Chondrocyte (in vitro differentiated cells): ENCODE measurements at regions not wholly inside any gene's neighbourhood (a gene's known extent, or its start where the extent isn't known, plus 50 kb on each side); places are given as distances from the start of the nearest gene placed in this dataset.
"Not testable (repeated sequence)": the region's sequence is repeated elsewhere in the genome, so short reads cannot be mapped to it uniquely, and the experiment has no call there.

Experiments used
- DNase-seq: peaks from one replicate; pipeline ENCODE4 v3.0.0; 2021; ENCODE audit warnings: mixed read lengths, low spot score
- H3K27ac Mint-ChIP-seq: one replicate; pipeline ENCODE4 v1.8.0; 2021; ENCODE audit warnings: mild to moderate bottlenecking, moderate library complexity, mixed read lengths; ENCODE audit not compliant: unreplicated experiment
- H3K27me3 Mint-ChIP-seq: 2 replicates; pipeline ENCODE4 v1.8.0; 2021; ENCODE audit warnings: low read depth, mixed read lengths
- H3K36me3 Mint-ChIP-seq: 2 replicates; pipeline ENCODE4 v1.8.0; 2021; ENCODE audit warnings: low read depth, mixed read lengths
- H3K4me1 Mint-ChIP-seq: 2 replicates; pipeline ENCODE4 v1.8.0; 2021; ENCODE audit warnings: low read depth, mild to moderate bottlenecking, mixed read lengths
- H3K4me3 Mint-ChIP-seq: one replicate; pipeline ENCODE4 v1.8.0; 2021; ENCODE audit warnings: mild to moderate bottlenecking, moderate library complexity, mixed read lengths; ENCODE audit not compliant: unreplicated experiment
- H3K9me3 Mint-ChIP-seq: 2 replicates; pipeline ENCODE4 v1.8.0; 2021; ENCODE audit warnings: low read depth, mixed read lengths
- TF ChIP-seq, protein P1 (sequence below): fragments of 200-600 bp; sonication (generic); IDR thresholded peaks from 2 replicates; pipeline ENCODE4 v1.5.0; 2021; ENCODE audit warnings: antibody characterized with exemption, mild to moderate bottlenecking, moderate library complexity

DNA sequence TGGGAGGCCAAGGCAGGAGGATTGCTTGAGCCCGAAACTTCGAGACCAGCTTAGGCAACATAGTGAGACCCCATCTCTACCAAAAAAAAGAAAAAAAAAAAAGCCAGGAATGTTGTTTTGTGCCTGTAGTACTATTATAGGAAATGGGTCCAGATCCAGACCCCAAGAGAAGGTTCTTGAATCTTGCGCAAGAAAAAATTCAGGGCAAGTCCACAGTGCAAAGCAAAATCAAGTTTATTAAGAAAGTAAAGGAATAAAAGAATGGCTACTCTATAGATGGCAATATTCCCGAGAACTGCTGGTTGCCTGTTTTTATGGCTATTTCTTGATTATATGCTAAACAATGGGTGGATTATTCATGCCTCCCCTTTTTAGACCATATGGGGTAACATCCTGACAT is 51.2 kb upstream of the RDX start:
- H3K27ac Mint-ChIP-seq: no peak overlapping the region
- H3K27me3 Mint-ChIP-seq: no peaks in the 10 kb centered on the region
- peaks cover 7% of the 10 kb centered on the region for H3K4me1 Mint-ChIP-seq
- H3K4me3 Mint-ChIP-seq: no peak overlapping the region
- no peaks in the 10 kb centered on the region for H3K36me3 Mint-ChIP-seq
- no peaks in the 10 kb centered on the region for H3K9me3 Mint-ChIP-seq
- no peak for DNase-seq
- TF ChIP-seq, protein P1, sequence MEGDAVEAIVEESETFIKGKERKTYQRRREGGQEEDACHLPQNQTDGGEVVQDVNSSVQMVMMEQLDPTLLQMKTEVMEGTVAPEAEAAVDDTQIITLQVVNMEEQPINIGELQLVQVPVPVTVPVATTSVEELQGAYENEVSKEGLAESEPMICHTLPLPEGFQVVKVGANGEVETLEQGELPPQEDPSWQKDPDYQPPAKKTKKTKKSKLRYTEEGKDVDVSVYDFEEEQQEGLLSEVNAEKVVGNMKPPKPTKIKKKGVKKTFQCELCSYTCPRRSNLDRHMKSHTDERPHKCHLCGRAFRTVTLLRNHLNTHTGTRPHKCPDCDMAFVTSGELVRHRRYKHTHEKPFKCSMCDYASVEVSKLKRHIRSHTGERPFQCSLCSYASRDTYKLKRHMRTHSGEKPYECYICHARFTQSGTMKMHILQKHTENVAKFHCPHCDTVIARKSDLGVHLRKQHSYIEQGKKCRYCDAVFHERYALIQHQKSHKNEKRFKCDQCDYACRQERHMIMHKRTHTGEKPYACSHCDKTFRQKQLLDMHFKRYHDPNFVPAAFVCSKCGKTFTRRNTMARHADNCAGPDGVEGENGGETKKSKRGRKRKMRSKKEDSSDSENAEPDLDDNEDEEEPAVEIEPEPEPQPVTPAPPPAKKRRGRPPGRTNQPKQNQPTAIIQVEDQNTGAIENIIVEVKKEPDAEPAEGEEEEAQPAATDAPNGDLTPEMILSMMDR: no peak

DNA sequence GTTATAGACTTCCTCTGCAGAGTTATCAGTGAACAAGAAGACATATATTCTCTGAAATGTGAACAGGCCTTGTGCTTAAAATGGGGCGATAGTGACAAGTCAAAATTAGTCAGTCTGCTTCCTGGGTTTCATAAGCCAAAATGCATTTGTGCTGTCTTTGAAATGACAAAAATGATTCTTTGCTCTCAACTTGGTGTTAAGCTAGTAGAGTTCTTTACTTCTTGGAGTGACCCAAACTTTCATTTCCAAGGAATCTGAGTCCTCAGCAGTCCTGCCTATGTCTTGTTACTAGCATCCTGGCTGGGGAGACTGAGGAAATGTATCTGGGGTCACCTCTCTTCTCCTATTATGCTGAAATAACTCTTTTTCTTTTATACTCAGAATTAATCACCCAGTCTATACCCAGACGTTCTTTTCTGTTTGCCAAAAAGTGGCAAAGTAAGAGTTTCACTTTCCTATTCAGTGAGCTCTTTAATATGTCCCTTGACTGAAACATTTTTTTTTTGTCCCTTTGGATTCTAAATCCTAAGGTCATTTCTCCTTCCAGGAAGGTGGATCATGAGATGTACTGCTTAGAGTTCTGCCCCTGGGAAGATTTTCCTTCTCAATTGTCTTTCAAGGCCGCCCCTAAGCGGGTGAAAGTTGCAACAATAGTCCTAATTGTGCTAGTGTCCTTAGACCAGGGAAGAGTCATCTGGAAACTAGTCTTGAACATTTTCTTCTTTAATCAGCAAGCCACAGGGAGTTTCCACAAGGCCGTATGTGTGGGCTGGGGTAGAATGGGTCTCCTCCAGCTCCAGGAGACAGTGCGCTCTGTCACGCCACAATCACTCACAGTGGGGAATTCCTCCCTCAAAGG is 53.0 kb upstream of the RDX start:
- Mint-ChIP-seq H3K9me3 (no peaks in the 10 kb centered on the region), H3K27me3 (no peaks in the 10 kb centered on the region), H3K4me1 (peaks cover 7% of the 10 kb centered on the region), H3K27ac (no peak overlapping the region), H3K36me3 (no peaks in the 10 kb centered on the region), H3K4me3 (no peak overlapping the region)
- TF ChIP-seq, protein P1: no peak
- no peak for DNase-seq

DNA sequence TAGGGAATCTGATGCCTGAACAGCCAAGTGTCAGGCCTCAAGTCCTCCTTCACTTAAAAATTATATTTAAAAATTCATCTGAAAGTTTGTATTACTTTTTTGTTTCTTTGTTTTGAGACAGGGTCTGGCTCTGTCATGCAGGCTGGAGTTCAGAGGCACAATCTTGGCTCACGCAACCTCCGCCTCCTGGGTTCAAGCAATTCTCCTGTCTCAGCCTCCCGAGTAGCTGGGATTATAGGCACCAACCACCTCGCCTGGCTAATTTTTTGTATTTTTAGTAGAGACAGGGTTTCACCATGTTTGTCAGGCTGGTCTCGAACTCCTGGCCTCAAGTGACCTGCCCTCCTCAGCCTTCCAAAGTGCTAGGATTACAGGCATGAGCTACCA is 53.6 kb upstream of the RDX start:
- DNase-seq, H3K27ac Mint-ChIP-seq, H3K9me3 Mint-ChIP-seq, H3K27me3 Mint-ChIP-seq, H3K36me3 Mint-ChIP-seq, H3K4me3 Mint-ChIP-seq: not testable (repeated sequence)
- peaks cover 10% of the 10 kb centered on the region for H3K4me1 Mint-ChIP-seq

DNA sequence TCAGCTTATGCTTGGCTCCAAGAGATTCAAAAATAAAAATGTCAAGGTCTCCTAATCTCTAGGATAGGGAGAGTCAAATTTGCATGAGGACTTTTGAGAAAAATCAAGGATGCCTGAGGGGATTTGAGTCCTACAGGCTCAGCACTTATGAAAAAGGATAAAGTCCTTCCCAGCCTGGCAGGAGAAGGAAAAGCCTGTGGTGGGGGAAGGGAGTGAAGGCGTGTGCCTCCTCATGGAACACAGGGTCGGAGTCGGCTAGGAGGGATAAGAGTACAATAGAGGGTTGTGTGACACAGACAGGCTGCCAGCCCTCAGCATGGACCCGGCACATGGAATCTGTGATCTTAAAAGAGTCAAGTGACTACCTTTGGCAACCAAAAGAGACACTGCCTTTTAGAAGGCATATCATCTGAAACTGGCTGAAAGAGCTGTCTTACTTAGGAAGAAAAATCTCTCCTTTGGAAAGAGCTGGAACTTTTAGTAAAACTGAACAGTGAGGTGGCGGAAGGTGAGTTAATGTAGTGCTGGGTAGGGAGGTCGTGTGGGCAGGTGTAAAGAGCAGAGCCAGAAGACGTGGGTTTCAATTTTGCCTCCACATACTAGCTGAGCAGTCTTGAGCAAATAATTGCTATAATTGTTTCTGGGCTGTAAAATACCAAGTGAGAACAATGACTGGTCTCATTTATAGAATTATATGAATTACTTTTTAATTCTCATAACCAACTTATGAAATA is 58.8 kb upstream of the RDX start:
- Mint-ChIP-seq H3K4me3 (no peak overlapping the region), H3K27me3 (no peaks in the 10 kb centered on the region), H3K4me1 (peaks cover 21% of the 10 kb centered on the region), H3K9me3 (no peaks in the 10 kb centered on the region), H3K27ac (peak overlapping the region; percentile 25), H3K36me3 (no peaks in the 10 kb centered on the region)
- TF ChIP-seq, protein P1: no peak
- DNase-seq: no peak

DNA sequence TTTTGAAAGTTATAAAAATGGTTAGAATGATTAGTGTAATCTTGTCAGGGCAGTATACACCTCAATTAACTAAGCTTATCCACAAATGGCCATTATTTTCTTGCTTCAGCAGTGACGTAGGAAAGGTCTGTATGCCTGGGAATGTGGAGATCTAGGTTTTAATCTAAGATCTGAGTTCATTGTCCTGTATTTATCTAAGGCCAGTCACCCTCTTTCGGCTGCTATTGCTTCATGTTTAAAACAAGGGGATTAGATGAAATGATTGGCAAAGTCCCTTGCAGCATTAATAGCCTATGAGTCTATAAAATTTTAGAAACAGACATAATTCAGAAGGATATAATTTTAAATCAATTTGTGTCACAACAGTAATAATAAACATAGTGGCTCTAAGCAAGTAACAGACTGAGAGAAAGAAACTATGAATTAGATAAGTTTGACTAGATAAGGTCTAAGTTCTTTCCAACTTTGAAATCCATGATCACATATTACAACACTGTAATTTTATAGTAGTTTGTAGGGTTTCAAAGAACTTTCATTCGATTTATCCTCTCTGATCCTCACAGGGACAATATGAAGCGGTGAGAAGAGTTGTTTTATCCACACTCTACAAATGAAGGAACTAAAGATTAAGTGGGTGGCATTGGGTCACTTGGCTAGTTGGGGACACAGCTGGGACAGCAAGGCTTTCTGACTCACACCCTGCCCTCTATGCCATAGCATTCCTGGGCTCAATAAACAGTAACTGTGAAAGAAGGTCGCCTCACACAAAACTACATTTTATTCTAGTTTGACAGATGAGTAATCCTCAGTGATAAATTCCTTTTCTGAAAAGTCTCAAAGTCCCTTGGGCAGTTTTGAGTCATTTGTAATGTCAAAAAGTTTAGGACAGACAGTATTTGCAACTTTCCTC is 60.6 kb upstream of the RDX start:
- DNase-seq: no peak

More for the DNA sequence above, 60.6 kb upstream of the RDX start:
- TF ChIP-seq, protein P1: no peak
- Mint-ChIP-seq H3K4me3 (peak overlapping the region; percentile 50), H3K27me3 (no peaks in the 10 kb centered on the region), H3K27ac (peak overlapping the region; percentile 93), H3K4me1 (peaks cover 21% of the 10 kb centered on the region), H3K36me3 (no peaks in the 10 kb centered on the region), H3K9me3 (no peaks in the 10 kb centered on the region)
